Body of pancreas (tissue), 4 donors: ENCODE measurements at regions not wholly inside any gene's neighbourhood (a gene's known extent, or its start where the extent isn't known, plus 50 kb on each side); places are given as distances from the start of the nearest gene placed in this dataset.
"Not testable (repeated sequence)": the region's sequence is repeated elsewhere in the genome, so short reads cannot be mapped to it uniquely, and the experiment has no call there.

Experiments
- ATAC-seq: fragments of 150-250 bp; one replicate; pipeline ENCODE4 v1.9.1; 2016
- DNase-seq, 4 donors: peaks; one replicate each; pipeline ENCODE4 v3.0.0-alpha.2; 2019
- H3K27ac ChIP-seq, 4 donors: fragments of 200-600 bp; sonication (generic); 1 replicate in 3 of 4; 2 replicates in 1 of 4; pipeline versions ENCODE4 v1.5.1 to v1.6.1; 2016 to 2019; ENCODE audit warnings: mild to moderate bottlenecking in 1 of 4, mixed read lengths in 1 of 4, moderate library complexity in 1 of 4
- H3K27me3 ChIP-seq, 2 donors: fragments of 200-600 bp; sonication (generic); one replicate each; pipeline ENCODE4 v1.6.0; 2016; ENCODE audit warnings: mild to moderate bottlenecking in 1 of 2
- H3K36me3 ChIP-seq, 2 donors: fragments of 200-600 bp; sonication (generic); replicated peaks in 1 of 2; 2 replicates each; pipeline ENCODE4 v1.5.1; 2016; ENCODE audit warnings: low read depth in 2 of 2; ENCODE audit not compliant: insufficient read depth in 1 of 2
- H3K4me1 ChIP-seq: fragments of 200-600 bp; sonication (generic); one replicate; pipeline ENCODE4 v1.6.0; 2016
- H3K4me3 ChIP-seq, 2 donors: fragments of 200-600 bp; sonication (generic); 1 replicate in 1 of 2; 2 replicates in 1 of 2; pipeline ENCODE4 v1.5.1; 2016 to 2019
- H3K9me3 ChIP-seq, 3 donors: fragments of 200-600 bp; sonication (generic); 1 replicate in 2 of 3; 2 replicates in 1 of 3; pipeline ENCODE4 v1.5.1; 2016
- CTCF ChIP-seq, 7 experiments: fragments of 450-650 bp in 4 of 7; fragments of 200-600 bp in 3 of 7; sonication (generic) in 3 of 7; IDR thresholded peaks; one replicate each; pipeline ENCODE4 v1.5.1; 2016 to 2019; ENCODE audit warnings: antibody characterized with exemption in 7 of 7
- POLR2A ChIP-seq, 3 donors: fragments of 450-650 bp; IDR thresholded peaks; one replicate each; pipeline ENCODE4 v1.6.1; 2016; ENCODE audit warnings: antibody characterized with exemption in 3 of 3, mild to moderate bottlenecking in 2 of 3
- WGBS, 2 donors: methylation state at CpG; one replicate each; pipeline ENCODE4 v1.1.5; 2017; 5-methylcytosine and 5-hydroxymethylcytosine counted together
- intact Hi-C: fragments of 100-400 bp; cut with DNase I; formaldehyde crosslinking; loops from one replicate; pipeline ENCODE4 v1.15.1; 2023

- TF ChIP-seq CTCF (IDR thresholded peaks at IDR 0.05) (no peak), POLR2A (IDR thresholded peaks at IDR 0.05) (no peak)
- Histone ChIP-seq H3K27ac (no peak overlapping the region), H3K4me1 (no peaks in the 10 kb centered on the region), H3K9me3 (no peaks in the 10 kb centered on the region), H3K4me3 (no peak overlapping the region), H3K27me3 (no peaks in the 10 kb centered on the region), H3K36me3 (no peaks in the 10 kb centered on the region)
- DNase-seq (no peak), ATAC-seq (no peak)
- intact Hi-C loops: no loop called here
Measured at GRCh38 chr7:34354899-34355298, 303.1 kb upstream of the NPSR1 start.

- 65 to 68% methylated on average over 2 of the region's 2 CpGs for WGBS, 2 donors
- TF ChIP-seq CTCF (IDR thresholded peaks at IDR 0.05): no peak
- no peak for TF ChIP-seq POLR2A (IDR thresholded peaks at IDR 0.05)
- DNase-seq: no peak
- no peaks in the 10 kb centered on the region for H3K4me1 ChIP-seq
- H3K27ac ChIP-seq: no peak overlapping the region
- ATAC-seq: no peak
- intact Hi-C loops: no loop called here
- no peak overlapping the region for H3K4me3 ChIP-seq
- no peaks in the 10 kb centered on the region for H3K27me3 ChIP-seq
- H3K36me3 ChIP-seq: no peaks in the 10 kb centered on the region
- no peaks in the 10 kb centered on the region for H3K9me3 ChIP-seq
Measured at GRCh38 chr7:34357068-34357467, 300.9 kb upstream of the NPSR1 start.

GRCh38 chr7:34357946-34358345 is 300.1 kb upstream of the NPSR1 start:
- no peak overlapping the region for H3K4me3 ChIP-seq
- no peaks in the 10 kb centered on the region for H3K36me3 ChIP-seq
- 63 to 64% methylated on average over 8 of the region's 8 CpGs for WGBS, 2 donors
- intact Hi-C loops: no loop called here
- DNase-seq: no peak
- TF ChIP-seq POLR2A (IDR thresholded peaks at IDR 0.05) (no peak), CTCF (IDR thresholded peaks at IDR 0.05) (no peak)
- H3K27me3 ChIP-seq: no peaks in the 10 kb centered on the region
- no peak overlapping the region for H3K27ac ChIP-seq
- no peaks in the 10 kb centered on the region for H3K9me3 ChIP-seq
- no peaks in the 10 kb centered on the region for H3K4me1 ChIP-seq
- ATAC-seq: no peak

GRCh38 chr7:34358578-34358977 is 299.4 kb upstream of the NPSR1 start:
- intact Hi-C loops, H3K27ac ChIP-seq, DNase-seq, H3K36me3 ChIP-seq, H3K4me1 ChIP-seq, H3K27me3 ChIP-seq, H3K4me3 ChIP-seq, ATAC-seq, H3K9me3 ChIP-seq: not testable (repeated sequence)
- WGBS, 2 donors: 80 to 90% methylated on average over 1 of the region's 1 CpG

GRCh38 chr7:34361663-34362250 is 296.3 kb upstream of the NPSR1 start:
- no peak for TF ChIP-seq POLR2A (IDR thresholded peaks at IDR 0.05)
- no peak for TF ChIP-seq CTCF (IDR thresholded peaks at IDR 0.05)
- no peaks in the 10 kb centered on the region for H3K27me3 ChIP-seq
- H3K9me3 ChIP-seq: no peaks in the 10 kb centered on the region
- DNase-seq (no peak), ATAC-seq (no peak)
- no peak overlapping the region for H3K4me3 ChIP-seq
- no peaks in the 10 kb centered on the region for H3K4me1 ChIP-seq
- H3K27ac ChIP-seq: no peak overlapping the region
- intact Hi-C loops: no loop called here
- no peaks in the 10 kb centered on the region for H3K36me3 ChIP-seq
- WGBS, 2 donors: 51 to 68% methylated on average over 3 of the region's 3 CpGs
